Naive B cell (primary cell): ENCODE measurements at regions not wholly inside any gene's neighbourhood (a gene's known extent, or its start where the extent isn't known, plus 50 kb on each side); places are given as distances from the start of the nearest gene placed in this dataset.

Source experiments
- ATAC-seq, 2 donors: fragments of 150-1000 bp; cut with Tn5 transposase; 2 replicates each; pipeline ENCODE4 v1.10.0; 2021; ENCODE audit warnings: low read depth in 2 of 2, mild to moderate bottlenecking in 2 of 2, moderate library complexity in 2 of 2
- DNase-seq: peaks from one replicate; pipeline ENCODE4 v3.0.0; 2022
- H3K27ac Mint-ChIP-seq, 6 donors: one replicate each; pipeline ENCODE4 v1.8.0; 2020 to 2022; ENCODE audit warnings: mild to moderate bottlenecking in 6 of 6, mixed read lengths in 6 of 6, moderate library complexity in 5 of 6, inconsistent platforms in 2 of 6
- H3K27me3 Mint-ChIP-seq, 3 donors: one replicate each; pipeline ENCODE4 v1.8.0; 2021 to 2022; ENCODE audit warnings: mixed read lengths in 3 of 3, mild to moderate bottlenecking in 1 of 3
- H3K36me3 Mint-ChIP-seq, 2 donors: one replicate each; pipeline ENCODE4 v1.8.0; 2020 to 2022; ENCODE audit warnings: mixed read lengths in 2 of 2, inconsistent platforms in 1 of 2, mild to moderate bottlenecking in 1 of 2
- H3K4me1 Mint-ChIP-seq, 3 donors: one replicate each; pipeline ENCODE4 v1.8.0; 2020 to 2022; ENCODE audit warnings: mixed read lengths in 3 of 3, inconsistent platforms in 1 of 3, mild to moderate bottlenecking in 1 of 3, moderate library complexity in 1 of 3
- H3K4me3 Mint-ChIP-seq, 8 donors: one replicate each; pipeline ENCODE4 v1.8.0; 2020 to 2022; ENCODE audit warnings: mild to moderate bottlenecking in 8 of 8, mixed read lengths in 8 of 8, moderate library complexity in 8 of 8, inconsistent platforms in 2 of 8
- H3K9me3 Mint-ChIP-seq, 7 donors: one replicate each; pipeline ENCODE4 v1.8.0; 2020 to 2022; ENCODE audit warnings: mixed read lengths in 7 of 7, mild to moderate bottlenecking in 5 of 7, inconsistent platforms in 2 of 7, moderate library complexity in 1 of 7

GRCh38 chr1:216907100-216907499 lies 183.9 kb upstream of the ESRRG start:
- no peaks in the 10 kb centered on the region for H3K4me1 Mint-ChIP-seq
- no peak overlapping the region for H3K4me3 Mint-ChIP-seq
- no peak for DNase-seq
- H3K9me3 Mint-ChIP-seq: peaks cover 0 to 8% (median 4%) of the 10 kb centered on the region in 7 donors
- no peaks in the 10 kb centered on the region for H3K36me3 Mint-ChIP-seq
- no peak for ATAC-seq
- H3K27me3 Mint-ChIP-seq: no peaks in the 10 kb centered on the region
- H3K27ac Mint-ChIP-seq: no peak overlapping the region

- DNase-seq (no peak), ATAC-seq (no peak)
- H3K4me3 Mint-ChIP-seq: no peak overlapping the region
- H3K36me3 Mint-ChIP-seq: no peaks in the 10 kb centered on the region
- no peaks in the 10 kb centered on the region for H3K27me3 Mint-ChIP-seq
- H3K9me3 Mint-ChIP-seq: peaks cover 0 to 8% (median 4%) of the 10 kb centered on the region in 7 donors
- H3K27ac Mint-ChIP-seq: no peak overlapping the region
- no peaks in the 10 kb centered on the region for H3K4me1 Mint-ChIP-seq
These were observed 182.6 kb upstream of the ESRRG start for GRCh38 chr1:216905781-216906180.

- Mint-ChIP-seq H3K27ac (no peak overlapping the region), H3K4me3 (no peak overlapping the region), H3K4me1 (no peaks in the 10 kb centered on the region), H3K36me3 (no peaks in the 10 kb centered on the region), H3K27me3 (no peaks in the 10 kb centered on the region), H3K9me3 (peaks cover 0 to 8% (median 4%) of the 10 kb centered on the region in 7 donors)
- DNase-seq (no peak), ATAC-seq (no peak)
These were observed 181.9 kb upstream of the ESRRG start for GRCh38 chr1:216905137-216905536.

- DNase-seq: no peak
- peaks cover 0 to 8% (median 4%) of the 10 kb centered on the region in 7 donors for H3K9me3 Mint-ChIP-seq
- no peaks in the 10 kb centered on the region for H3K36me3 Mint-ChIP-seq
- H3K27ac Mint-ChIP-seq: no peak overlapping the region
- no peak overlapping the region for H3K4me3 Mint-ChIP-seq
- no peaks in the 10 kb centered on the region for H3K27me3 Mint-ChIP-seq
- ATAC-seq: no peak
- H3K4me1 Mint-ChIP-seq: no peaks in the 10 kb centered on the region
These were observed 181.2 kb upstream of the ESRRG start for GRCh38 chr1:216904471-216904870.

GRCh38 chr1:216903382-216903740 lies 180.1 kb upstream of the ESRRG start:
- Mint-ChIP-seq H3K9me3 (peaks cover 0 to 8% (median 4%) of the 10 kb centered on the region in 7 donors), H3K4me3 (no peak overlapping the region), H3K36me3 (no peaks in the 10 kb centered on the region), H3K4me1 (no peaks in the 10 kb centered on the region), H3K27me3 (no peaks in the 10 kb centered on the region), H3K27ac (no peak overlapping the region)
- ATAC-seq (no peak), DNase-seq (no peak)

- DNase-seq (no peak), ATAC-seq (no peak)
- Mint-ChIP-seq H3K9me3 (peaks cover 0 to 8% (median 4%) of the 10 kb centered on the region in 7 donors), H3K4me1 (no peaks in the 10 kb centered on the region), H3K27me3 (no peaks in the 10 kb centered on the region), H3K36me3 (no peaks in the 10 kb centered on the region), H3K27ac (no peak overlapping the region), H3K4me3 (no peak overlapping the region)
These were observed 179.6 kb upstream of the ESRRG start for GRCh38 chr1:216902669-216903381.

GRCh38 chr1:216900116-216900620 lies 176.9 kb upstream of the ESRRG start:
- H3K4me1 Mint-ChIP-seq: no peaks in the 10 kb centered on the region
- DNase-seq (no peak), ATAC-seq (no peak)
- no peaks in the 10 kb centered on the region for H3K27me3 Mint-ChIP-seq
- H3K27ac Mint-ChIP-seq: no peak overlapping the region
- H3K36me3 Mint-ChIP-seq: no peaks in the 10 kb centered on the region
- H3K9me3 Mint-ChIP-seq: peaks cover 0 to 6% (median 2%) of the 10 kb centered on the region in 7 donors
- no peak overlapping the region for H3K4me3 Mint-ChIP-seq

GRCh38 chr1:216898801-216899200 lies 175.6 kb upstream of the ESRRG start:
- Mint-ChIP-seq H3K27ac (no peak overlapping the region), H3K9me3 (peaks cover 0 to 6% (median 2%) of the 10 kb centered on the region in 7 donors)

GRCh38 chr1:216896146-216896545 lies 172.9 kb upstream of the ESRRG start:
- Mint-ChIP-seq H3K9me3 (peaks cover 0 to 5% (median 0%) of the 10 kb centered on the region in 7 donors), H3K36me3 (no peaks in the 10 kb centered on the region), H3K4me1 (no peaks in the 10 kb centered on the region), H3K27ac (no peak overlapping the region), H3K4me3 (no peak overlapping the region), H3K27me3 (no peaks in the 10 kb centered on the region)
- ATAC-seq (no peak), DNase-seq (no peak)

More at GRCh38 chr1:216898801-216899200, 175.6 kb upstream of the ESRRG start:
- ATAC-seq: no peak
- no peaks in the 10 kb centered on the region for H3K36me3 Mint-ChIP-seq
- no peak for DNase-seq
- H3K4me3 Mint-ChIP-seq: no peak overlapping the region
- no peaks in the 10 kb centered on the region for H3K4me1 Mint-ChIP-seq
- no peaks in the 10 kb centered on the region for H3K27me3 Mint-ChIP-seq

GRCh38 chr1:216894494-216894893 lies 171.3 kb upstream of the ESRRG start:
- Mint-ChIP-seq H3K27ac (no peak overlapping the region), H3K4me3 (no peak overlapping the region), H3K9me3 (peaks cover 0 to 5% (median 0%) of the 10 kb centered on the region in 7 donors), H3K36me3 (no peaks in the 10 kb centered on the region), H3K27me3 (no peaks in the 10 kb centered on the region), H3K4me1 (no peaks in the 10 kb centered on the region)
- DNase-seq: no peak
- ATAC-seq: no peak

- no peak overlapping the region for H3K27ac Mint-ChIP-seq
- H3K36me3 Mint-ChIP-seq: no peaks in the 10 kb centered on the region
- no peak for DNase-seq
- H3K4me1 Mint-ChIP-seq: no peaks in the 10 kb centered on the region
- no peak for ATAC-seq
- no peak overlapping the region for H3K4me3 Mint-ChIP-seq
- H3K27me3 Mint-ChIP-seq: no peaks in the 10 kb centered on the region
- H3K9me3 Mint-ChIP-seq: peaks cover 0 to 5% (median 0%) of the 10 kb centered on the region in 7 donors
These were observed 169.4 kb upstream of the ESRRG start for GRCh38 chr1:216892581-216893160.

GRCh38 chr1:216890871-216891270 lies 167.6 kb upstream of the ESRRG start:
- Mint-ChIP-seq H3K27ac (no peak overlapping the region), H3K4me1 (no peaks in the 10 kb centered on the region), H3K27me3 (no peaks in the 10 kb centered on the region), H3K9me3 (no peaks in the 10 kb centered on the region), H3K4me3 (no peak overlapping the region), H3K36me3 (no peaks in the 10 kb centered on the region)
- no peak for DNase-seq
- no peak for ATAC-seq

GRCh38 chr1:216888731-216889130 lies 165.5 kb upstream of the ESRRG start:
- Mint-ChIP-seq H3K36me3 (no peaks in the 10 kb centered on the region), H3K9me3 (peaks cover 0 to 2% (median 0%) of the 10 kb centered on the region in 7 donors), H3K27me3 (no peaks in the 10 kb centered on the region), H3K4me3 (no peak overlapping the region), H3K4me1 (no peaks in the 10 kb centered on the region), H3K27ac (no peak overlapping the region)
- no peak for DNase-seq
- ATAC-seq: no peak

- H3K4me3 Mint-ChIP-seq: no peak overlapping the region
- ATAC-seq (no peak), DNase-seq (no peak)
- H3K9me3 Mint-ChIP-seq: peaks cover 0 to 2% (median 0%) of the 10 kb centered on the region in 7 donors
- H3K36me3 Mint-ChIP-seq: no peaks in the 10 kb centered on the region
- H3K27me3 Mint-ChIP-seq: no peaks in the 10 kb centered on the region
- H3K4me1 Mint-ChIP-seq: no peaks in the 10 kb centered on the region
- no peak overlapping the region for H3K27ac Mint-ChIP-seq
These were observed 163.8 kb upstream of the ESRRG start for GRCh38 chr1:216887032-216887431.
